H9 (cell line): ENCODE measurements at regions not wholly inside any gene's neighbourhood (a gene's known extent, or its start where the extent isn't known, plus 50 kb on each side); places are given as distances from the start of the nearest gene placed in this dataset.

Experiments used
- DNase-seq: peaks from one replicate; pipeline ENCODE4 v3.0.0-alpha.2; 2017
- H2AFZ ChIP-seq: one replicate; pipeline ENCODE4 v1.6.1; 2013; ENCODE audit warnings: mild to moderate bottlenecking, low read length, control low read depth, moderate library complexity
- H2AK5ac ChIP-seq: 2 replicates; pipeline ENCODE4 v1.6.1; 2013; ENCODE audit warnings: low read length, control low read depth, mixed read lengths; ENCODE audit not compliant: insufficient read length
- H2BK120ac ChIP-seq: one replicate; pipeline ENCODE4 v1.6.1; 2013; ENCODE audit warnings: low read depth, mild to moderate bottlenecking, low read length, control low read depth, inconsistent platforms; ENCODE audit not compliant: poor library complexity, severe bottlenecking
- H2BK12ac ChIP-seq: 2 replicates; pipeline ENCODE4 v1.6.1; 2013; ENCODE audit warnings: low read length, control low read depth, mixed read lengths, low read depth; ENCODE audit not compliant: insufficient read length
- H2BK15ac ChIP-seq: 2 replicates; pipeline ENCODE4 v1.6.1; 2013; ENCODE audit warnings: low read depth, low read length, control low read depth
- H2BK20ac ChIP-seq: one replicate; pipeline ENCODE4 v1.6.1; 2013; ENCODE audit warnings: low read depth, mild to moderate bottlenecking, low read length, control low read depth, inconsistent platforms; ENCODE audit not compliant: poor library complexity, severe bottlenecking
- H2BK5ac ChIP-seq: 2 replicates; pipeline ENCODE4 v1.6.1; 2013; ENCODE audit warnings: low read length, control low read depth, mixed read lengths; ENCODE audit not compliant: insufficient read length
- H3K14ac ChIP-seq: 2 replicates; pipeline ENCODE4 v1.6.1; 2013; ENCODE audit warnings: low read length, control low read depth; ENCODE audit not compliant: insufficient read depth
- H3K18ac ChIP-seq: 2 replicates; pipeline ENCODE4 v1.6.1; 2013; ENCODE audit warnings: low read depth, mild to moderate bottlenecking, mixed read lengths, low read length, control low read depth; ENCODE audit not compliant: insufficient read length
- H3K23ac ChIP-seq: 2 replicates; pipeline ENCODE4 v1.6.1; 2013; ENCODE audit warnings: low read length, control low read depth, mixed read lengths, low read depth; ENCODE audit not compliant: insufficient read length
- H3K23me2 ChIP-seq: 2 replicates; pipeline ENCODE4 v1.6.1; 2013; ENCODE audit warnings: low read depth, mild to moderate bottlenecking, mixed read lengths, low read length, control low read depth; ENCODE audit not compliant: insufficient read length, poor library complexity, severe bottlenecking
- H3K27ac ChIP-seq: 2 replicates; pipeline ENCODE4 v1.5.1; 2013; ENCODE audit warnings: low read length, control low read depth, mixed read lengths, low read depth; ENCODE audit not compliant: insufficient read length
- H3K27me3 ChIP-seq: 2 replicates; pipeline ENCODE4 v1.6.1; 2013; ENCODE audit warnings: low read length, control low read depth, inconsistent platforms; ENCODE audit not compliant: insufficient read depth
- H3K4ac ChIP-seq: 2 replicates; pipeline ENCODE4 v1.6.1; 2013; ENCODE audit warnings: low read depth, mild to moderate bottlenecking, control low read depth, inconsistent platforms, low read length, moderate library complexity
- H3K4me1 ChIP-seq: 2 replicates; pipeline ENCODE4 v1.6.1; 2013; ENCODE audit warnings: low read length, control low read depth, inconsistent platforms; ENCODE audit not compliant: insufficient read depth
- H3K4me2 ChIP-seq: 2 replicates; pipeline ENCODE4 v1.6.1; 2013; ENCODE audit warnings: low read length, control low read depth, mixed read lengths; ENCODE audit not compliant: insufficient read length, insufficient read depth
- H3K56ac ChIP-seq: 2 replicates; pipeline ENCODE4 v1.6.1; 2013; ENCODE audit warnings: low read depth, mild to moderate bottlenecking, mixed read lengths, low read length, control low read depth; ENCODE audit not compliant: insufficient read length
- H3K79me1 ChIP-seq: 2 replicates; pipeline ENCODE4 v1.6.1; 2013; ENCODE audit warnings: low read depth, mild to moderate bottlenecking, moderate library complexity, low read length, control low read depth, inconsistent platforms; ENCODE audit not compliant: insufficient read depth, poor library complexity, severe bottlenecking
- H3K79me2 ChIP-seq: 2 replicates; pipeline ENCODE4 v1.6.1; 2013; ENCODE audit warnings: low read length, control low read depth, inconsistent platforms; ENCODE audit not compliant: insufficient read depth
- H3K9ac ChIP-seq: 2 replicates; pipeline ENCODE4 v1.6.1; 2013; ENCODE audit warnings: low read length, control low read depth, mixed read lengths; ENCODE audit not compliant: insufficient read length; ENCODE audit errors: extremely low read depth
- H3K9me3 ChIP-seq: one replicate; pipeline ENCODE4 v1.6.1; 2013; ENCODE audit warnings: low read depth, low read length, inconsistent platforms; ENCODE audit not compliant: control insufficient read depth
- H3T11ph ChIP-seq: one replicate; pipeline ENCODE4 v1.6.1; 2013; ENCODE audit warnings: mild to moderate bottlenecking, low read length, control low read depth, inconsistent platforms
- H4K20me1 ChIP-seq: one replicate; pipeline ENCODE4 v1.6.1; 2013; ENCODE audit not compliant: control insufficient read depth, insufficient read length, insufficient read depth
- H4K5ac ChIP-seq: 2 replicates; pipeline ENCODE4 v1.6.1; 2013; ENCODE audit warnings: low read depth, mild to moderate bottlenecking, mixed read lengths, low read length, control low read depth; ENCODE audit not compliant: insufficient read length
- H4K8ac ChIP-seq: replicated peaks from 2 replicates; pipeline ENCODE4 v1.6.1; 2013; ENCODE audit warnings: low read length, control low read depth, mixed read lengths, low read depth; ENCODE audit not compliant: insufficient read length
- H4K91ac ChIP-seq: 2 replicates; pipeline ENCODE4 v1.6.1; 2013; ENCODE audit warnings: low read depth, mild to moderate bottlenecking, moderate library complexity, mixed read lengths, low read length, control low read depth; ENCODE audit not compliant: insufficient read length
- H3K27ac Mint-ChIP-seq, 3 experiments: 2 replicates in 2 of 3; 3 replicates in 1 of 3; pipeline ENCODE4 v1.8.0; 2020 to 2021; ENCODE audit warnings: mixed read lengths in 3 of 3, mild to moderate bottlenecking in 1 of 3, moderate library complexity in 1 of 3
- H3K27me3 Mint-ChIP-seq: 2 replicates; pipeline ENCODE4 v1.8.0; 2021; ENCODE audit warnings: low read depth, mild to moderate bottlenecking, moderate library complexity, mixed read lengths
- H3K36me3 Mint-ChIP-seq, 3 experiments: 2 replicates in 2 of 3; 3 replicates in 1 of 3; pipeline ENCODE4 v1.8.0; 2020 to 2021; ENCODE audit warnings: low read depth in 3 of 3, mixed read lengths in 3 of 3; ENCODE audit not compliant: insufficient read depth in 1 of 3
- H3K4me1 Mint-ChIP-seq, 2 experiments: 2 replicates each; pipeline ENCODE4 v1.8.0; 2020; ENCODE audit warnings: mixed read lengths in 2 of 2
- H3K4me3 Mint-ChIP-seq, 2 experiments: 2 replicates in 1 of 2; 3 replicates in 1 of 2; pipeline ENCODE4 v1.8.0; 2020 to 2021; ENCODE audit warnings: mild to moderate bottlenecking in 2 of 2, mixed read lengths in 2 of 2, moderate library complexity in 1 of 2
- H3K9me3 Mint-ChIP-seq, 2 experiments: 2 replicates in 1 of 2; 3 replicates in 1 of 2; pipeline ENCODE4 v1.8.0; 2020; ENCODE audit warnings: mild to moderate bottlenecking in 2 of 2, mixed read lengths in 2 of 2, moderate library complexity in 1 of 2
- CTCF ChIP-seq: fragments of 200-600 bp; sonication (generic); conservative IDR thresholded peaks from 3 replicates; pipeline ENCODE4 v1.8.0; 2021; ENCODE audit warnings: antibody characterized with exemption, mild to moderate bottlenecking
- WGBS: extraction: QIAGEN DNeasy Blood & Tissue Kit; methylation state at CpG from one replicate; pipeline ENCODE4 v1.1.7; 2013; ENCODE audit warnings: missing lambda C conversion rate, low lambda C conversion rate, mixed read lengths; ENCODE audit not compliant: insufficient read length; ENCODE audit errors: extremely low coverage; 5-methylcytosine and 5-hydroxymethylcytosine counted together

GRCh38 chr4:12902735-12903134, 581.4 kb downstream of the RAB28 start:
- Histone ChIP-seq H3K9ac (no peak overlapping the region), H3K56ac (no peak overlapping the region), H4K91ac (no peak overlapping the region), H3K79me1 (no peaks in the 10 kb centered on the region), H3K9me3 (no peaks in the 10 kb centered on the region), H3K14ac (no peak overlapping the region), H2BK20ac (no peak overlapping the region), H2BK120ac (no peak overlapping the region), H3K79me2 (no peaks in the 10 kb centered on the region), H3K4me1 (no peaks in the 10 kb centered on the region; the same call in 1 of the 2 replicates), H3K23ac (no peak overlapping the region), H3K4me2 (no peak overlapping the region), H2AK5ac (no peak overlapping the region), H2BK12ac (no peak overlapping the region), H2BK15ac (no peak overlapping the region), H3K4ac (no peak overlapping the region), H3K27ac (no peak overlapping the region), H2BK5ac (no peak overlapping the region), H4K20me1 (no peaks in the 10 kb centered on the region), H3T11ph (no peak overlapping the region), H3K18ac (no peak overlapping the region), H2AFZ (no peak overlapping the region), H3K27me3 (no peaks in the 10 kb centered on the region), H3K23me2 (no peaks in the 10 kb centered on the region), H4K8ac (no peak overlapping the region), H4K5ac (no peak overlapping the region)
- no peak for TF ChIP-seq CTCF
- no peak for DNase-seq
- Mint-ChIP-seq H3K27ac (no peak overlapping the region), H3K4me1 (peaks cover 12 to 27% of the 10 kb centered on the region in 2 experiments), H3K27me3 (no peaks in the 10 kb centered on the region; the same call in 1 of the 2 replicates), H3K36me3 (0 out of 7 replicates have a peak, but pooled peaks cover 0 to 1% (median 0%) of the 10 kb centered on the region in 3 experiments), H3K4me3 (no peak overlapping the region), H3K9me3 (peaks cover 0 to 3% of the 10 kb centered on the region in 2 experiments; a peak in 1 of 5 replicates)
- no CpG with 5 or more reads among the region's 2 CpGs for WGBS
